ENCODE measurements at regions not wholly inside any gene's neighbourhood (a gene's known extent, or its start where the extent isn't known, plus 50 kb on each side); places are given as distances from the start of the nearest gene placed in this dataset.

DNA sequence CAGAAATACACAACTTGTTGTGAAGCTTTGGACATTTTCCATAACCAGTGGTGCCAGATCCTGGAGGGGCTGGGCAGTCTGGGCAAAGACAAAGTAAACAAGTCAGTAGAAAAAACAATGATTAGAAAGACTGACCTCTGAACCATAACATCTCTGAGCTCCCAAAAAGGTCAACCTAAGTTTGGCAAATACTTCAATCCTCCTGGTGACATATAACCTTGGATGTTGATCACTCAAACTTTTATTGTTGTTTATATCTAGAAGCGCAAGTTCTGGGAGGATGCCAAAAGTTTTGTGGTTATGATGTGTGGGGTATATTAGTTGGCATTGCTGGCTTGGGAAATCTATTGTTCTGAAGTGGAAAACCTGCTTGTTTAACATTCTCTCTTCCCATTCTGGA lies 257.7 kb downstream of the DIPK2A start:
- Mint-ChIP-seq H3K27me3 (ENCODE audit: unreplicated experiment) (peaks cover 4% of the 10 kb centered on the region), H3K27ac (ENCODE audit: unreplicated experiment) (no peak overlapping the region), H3K4me1 (ENCODE audit: low read depth, unreplicated experiment) (peaks cover 3% of the 10 kb centered on the region), H3K36me3 (ENCODE audit: unreplicated experiment) (no peaks in the 10 kb centered on the region), H3K4me3 (ENCODE audit: unreplicated experiment) (no peak overlapping the region), H3K9me3 (ENCODE audit: unreplicated experiment) (no peaks in the 10 kb centered on the region)
- no peak for DNase-seq
- TF ChIP-seq, protein P1, sequence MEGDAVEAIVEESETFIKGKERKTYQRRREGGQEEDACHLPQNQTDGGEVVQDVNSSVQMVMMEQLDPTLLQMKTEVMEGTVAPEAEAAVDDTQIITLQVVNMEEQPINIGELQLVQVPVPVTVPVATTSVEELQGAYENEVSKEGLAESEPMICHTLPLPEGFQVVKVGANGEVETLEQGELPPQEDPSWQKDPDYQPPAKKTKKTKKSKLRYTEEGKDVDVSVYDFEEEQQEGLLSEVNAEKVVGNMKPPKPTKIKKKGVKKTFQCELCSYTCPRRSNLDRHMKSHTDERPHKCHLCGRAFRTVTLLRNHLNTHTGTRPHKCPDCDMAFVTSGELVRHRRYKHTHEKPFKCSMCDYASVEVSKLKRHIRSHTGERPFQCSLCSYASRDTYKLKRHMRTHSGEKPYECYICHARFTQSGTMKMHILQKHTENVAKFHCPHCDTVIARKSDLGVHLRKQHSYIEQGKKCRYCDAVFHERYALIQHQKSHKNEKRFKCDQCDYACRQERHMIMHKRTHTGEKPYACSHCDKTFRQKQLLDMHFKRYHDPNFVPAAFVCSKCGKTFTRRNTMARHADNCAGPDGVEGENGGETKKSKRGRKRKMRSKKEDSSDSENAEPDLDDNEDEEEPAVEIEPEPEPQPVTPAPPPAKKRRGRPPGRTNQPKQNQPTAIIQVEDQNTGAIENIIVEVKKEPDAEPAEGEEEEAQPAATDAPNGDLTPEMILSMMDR (IDR thresholded peaks at IDR 0.05; ENCODE audit: partially characterized antibody, unreplicated experiment), result no peak

DNA sequence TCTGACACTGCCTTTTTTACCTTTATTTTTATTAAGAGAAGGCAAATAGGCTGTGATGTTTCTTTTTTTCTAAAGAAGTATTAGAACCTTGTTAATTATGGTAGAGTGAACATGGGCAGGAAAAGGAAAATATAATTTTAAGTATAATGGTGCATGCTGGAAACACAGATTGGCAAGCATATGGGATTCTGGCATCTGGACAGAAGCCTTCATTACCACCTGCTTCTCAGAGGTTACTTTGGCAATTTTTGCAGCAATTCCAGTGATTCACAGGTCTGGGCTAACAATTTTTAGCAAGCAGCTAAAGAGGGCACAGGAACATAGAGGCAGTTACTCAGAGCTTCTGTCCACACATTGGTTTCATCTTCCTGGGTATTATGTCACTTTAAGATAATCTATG lies 258.3 kb downstream of the DIPK2A start:
- no peaks in the 10 kb centered on the region for H3K36me3 Mint-ChIP-seq (ENCODE audit: unreplicated experiment)
- no peak overlapping the region for H3K27ac Mint-ChIP-seq (ENCODE audit: unreplicated experiment)
- H3K4me1 Mint-ChIP-seq (ENCODE audit: low read depth, unreplicated experiment), result peaks cover 3% of the 10 kb centered on the region
- TF ChIP-seq, protein P1 (IDR thresholded peaks at IDR 0.05; ENCODE audit: partially characterized antibody, unreplicated experiment), result no peak
- no peaks in the 10 kb centered on the region for H3K9me3 Mint-ChIP-seq (ENCODE audit: unreplicated experiment)
- no peak for DNase-seq
- H3K4me3 Mint-ChIP-seq (ENCODE audit: unreplicated experiment), result no peak overlapping the region
- H3K27me3 Mint-ChIP-seq (ENCODE audit: unreplicated experiment), result peaks cover 4% of the 10 kb centered on the region

DNA sequence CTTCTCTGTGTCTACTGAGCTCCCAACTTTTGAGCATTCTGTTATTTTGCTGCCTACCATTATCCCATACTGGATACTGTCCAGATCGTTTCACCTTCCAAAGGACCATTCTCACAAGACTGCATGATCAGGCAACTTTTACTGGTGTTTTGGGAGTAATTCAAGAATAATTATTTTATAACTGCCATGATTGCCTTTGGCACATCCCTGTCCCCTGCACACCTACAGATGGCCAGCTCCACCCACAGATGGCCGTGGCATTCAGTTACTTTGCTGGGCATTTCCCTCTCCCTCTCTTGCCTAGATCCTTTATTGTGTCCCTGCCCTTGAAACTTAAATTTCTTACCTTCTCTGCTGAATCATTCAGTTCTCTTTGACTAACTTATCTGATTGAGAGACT lies 263.9 kb downstream of the DIPK2A start:
- Mint-ChIP-seq H3K27ac (ENCODE audit: unreplicated experiment) (no peak overlapping the region), H3K4me1 (ENCODE audit: low read depth, unreplicated experiment) (peaks cover 10% of the 10 kb centered on the region), H3K9me3 (ENCODE audit: unreplicated experiment) (no peaks in the 10 kb centered on the region), H3K4me3 (ENCODE audit: unreplicated experiment) (no peak overlapping the region), H3K36me3 (ENCODE audit: unreplicated experiment) (no peaks in the 10 kb centered on the region), H3K27me3 (ENCODE audit: unreplicated experiment) (no peaks in the 10 kb centered on the region)
- DNase-seq, result no peak
- TF ChIP-seq, protein P1 (IDR thresholded peaks at IDR 0.05; ENCODE audit: partially characterized antibody, unreplicated experiment), result no peak

DNA sequence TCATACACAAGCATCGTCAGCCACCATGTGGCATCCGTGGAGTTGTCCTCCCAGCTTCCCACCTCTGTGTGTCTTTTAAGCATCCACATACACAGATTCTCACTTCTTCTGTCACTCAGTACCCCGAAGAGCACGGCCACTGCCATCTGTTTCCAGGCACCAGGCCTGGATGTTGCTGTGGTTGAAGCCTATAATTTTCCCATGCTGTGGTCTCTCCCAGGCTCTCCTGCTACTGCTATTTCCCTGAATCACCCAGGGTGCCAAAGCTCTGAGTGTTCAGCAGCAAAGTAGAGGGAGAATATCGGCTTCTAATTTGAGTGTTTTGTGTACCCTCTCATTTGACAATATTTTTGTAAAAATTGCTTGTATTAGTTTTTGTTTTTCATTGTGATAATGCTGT lies 265.7 kb downstream of the DIPK2A start:
- H3K4me1 Mint-ChIP-seq (ENCODE audit: low read depth, unreplicated experiment), result peaks cover 10% of the 10 kb centered on the region
- no peaks in the 10 kb centered on the region for H3K27me3 Mint-ChIP-seq (ENCODE audit: unreplicated experiment)
- peak overlapping the region; percentile 76 for H3K27ac Mint-ChIP-seq (ENCODE audit: unreplicated experiment)
- peak; percentile 12 for DNase-seq
- TF ChIP-seq, protein P1 (IDR thresholded peaks at IDR 0.05; ENCODE audit: partially characterized antibody, unreplicated experiment), result no peak
- no peaks in the 10 kb centered on the region for H3K36me3 Mint-ChIP-seq (ENCODE audit: unreplicated experiment)
- no peak overlapping the region for H3K4me3 Mint-ChIP-seq (ENCODE audit: unreplicated experiment)
- H3K9me3 Mint-ChIP-seq (ENCODE audit: unreplicated experiment), result no peaks in the 10 kb centered on the region

DNA sequence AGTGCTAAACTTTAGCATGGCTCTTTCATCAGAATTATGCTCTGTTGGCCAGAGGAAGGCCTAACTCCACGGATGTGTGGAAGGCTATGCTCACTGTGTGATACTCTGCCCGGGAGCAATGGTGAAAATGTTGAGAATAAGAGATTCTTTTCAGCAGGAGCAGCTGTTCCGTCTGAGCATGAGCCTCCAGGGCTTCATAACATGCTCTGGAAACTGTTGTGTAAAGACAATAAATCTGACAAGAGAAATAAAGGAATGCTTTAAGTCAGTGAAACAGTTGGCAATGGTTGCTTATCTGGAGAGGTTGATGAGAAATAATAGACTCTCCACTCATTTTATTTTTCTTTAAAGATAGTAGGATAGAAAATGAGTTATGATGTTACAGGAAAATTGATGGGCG lies 269.8 kb downstream of the DIPK2A start:
- H3K9me3 Mint-ChIP-seq (ENCODE audit: unreplicated experiment), result no peaks in the 10 kb centered on the region
- H3K36me3 Mint-ChIP-seq (ENCODE audit: unreplicated experiment), result no peaks in the 10 kb centered on the region

More for the DNA sequence above, 269.8 kb downstream of the DIPK2A start:
- no peak overlapping the region for H3K4me3 Mint-ChIP-seq (ENCODE audit: unreplicated experiment)
- TF ChIP-seq, protein P1 (IDR thresholded peaks at IDR 0.05; ENCODE audit: partially characterized antibody, unreplicated experiment), result no peak
- no peak overlapping the region for H3K27ac Mint-ChIP-seq (ENCODE audit: unreplicated experiment)
- H3K4me1 Mint-ChIP-seq (ENCODE audit: low read depth, unreplicated experiment), result peaks cover 8% of the 10 kb centered on the region
- H3K27me3 Mint-ChIP-seq (ENCODE audit: unreplicated experiment), result no peaks in the 10 kb centered on the region
- no peak for DNase-seq

Data from glutamatergic neuron (in vitro differentiated cells).